ENCODE measurements at regions not wholly inside any gene's neighbourhood (a gene's known extent, or its start where the extent isn't known, plus 50 kb on each side); places are given as distances from the start of the nearest gene placed in this dataset.

GRCh38 chr17:63292421-63292820 lies 153.7 kb downstream of the CYB561 start (continued):
- TF ChIP-seq MED1 (CRISPR knock-in tag; IDR thresholded peaks at IDR 0.05; ENCODE audit: borderline replicate concordance) (no peak), CBFA2T3 (IDR thresholded peaks at IDR 0.05) (no peak), TEAD2 (tag; IDR thresholded peaks at IDR 0.05) (no peak), CBX2 (IDR thresholded peaks at IDR 0.05; ENCODE audit: insufficient read depth, low read length, poor library complexity, severe bottlenecking) (no peak), ZNF3 (CRISPR knock-in tag; IDR thresholded peaks at IDR 0.05) (no peak), TAF7 (tag; IDR thresholded peaks at IDR 0.05) (no peak)

GRCh38 chr17:63293323-63294075 lies 152.6 kb downstream of the CYB561 start:
- DNase-seq (ENCODE audit: extremely low read depth in 1 of 4, low spot score in 3 of 4): no peak
- ChIA-PET POLR2A (interaction anchor here (0.8 kb wide), 1 partner anchor 20 kb away, joined by 4 read pairs; no protein-coding TSS in a partner anchor), CTCF (ENCODE audit: low intra/inter-chr PET ratio) (no interaction called here)
- intact Hi-C loops (cut with micrococcal nuclease): no loop called here
- no peak for TF ChIP-seq FOSL1 (tag; conservative IDR thresholded peaks at IDR 0.05)
- no peak for TF ChIP-seq NR2F6 (CRISPR knock-in tag; IDR thresholded peaks at IDR 0.05)
- no peak for TF ChIP-seq CBFA2T2 (conservative IDR thresholded peaks at IDR 0.05)
- TF ChIP-seq ZKSCAN1 (IDR thresholded peaks at IDR 0.05; ENCODE audit: low read depth, low read length): no peak
- no peak for TF ChIP-seq DPF2 (IDR thresholded peaks at IDR 0.05)
- TF ChIP-seq RBM25 (IDR thresholded peaks at IDR 0.05; ENCODE audit: low read depth, low read length, severe bottlenecking): no peak
- no peak for TF ChIP-seq AFF4 (CRISPR knock-in tag; IDR thresholded peaks at IDR 0.05)
- TF ChIP-seq FOXJ3 (CRISPR knock-in tag; IDR thresholded peaks at IDR 0.05): no peak
- TF ChIP-seq MTA1 (IDR thresholded peaks at IDR 0.05; ENCODE audit: borderline replicate concordance): no peak
- TF ChIP-seq HDAC8 (tag; IDR thresholded peaks at IDR 0.05): no peak
- no peak for TF ChIP-seq ZNF263 (CRISPR knock-in tag; IDR thresholded peaks at IDR 0.05; ENCODE audit: borderline replicate concordance)
- TF ChIP-seq ZNF695 (CRISPR knock-in tag; IDR thresholded peaks at IDR 0.05): no peak
- no peak for TF ChIP-seq ZFPM2 (CRISPR knock-in tag; IDR thresholded peaks at IDR 0.05)
- Histone ChIP-seq H3K27ac (ENCODE audit: extremely low read depth, low read depth, low read length) (no peak overlapping the region), H3K27me3 (ENCODE audit: control insufficient read depth in 2 of 2, insufficient read depth in 2 of 2, low read length in 2 of 2) (no peaks in the 10 kb centered on the region), H3K4me3 (no peak overlapping the region), H3K4me1 (replicated peaks in 1 of 2; ENCODE audit: control insufficient read depth in 2 of 2, insufficient read depth in 2 of 2, low read length in 2 of 2) (no peaks in the 10 kb centered on the region), H3K9ac (ENCODE audit: insufficient read depth in 1 of 2, low read depth in 2 of 2, low read length in 2 of 2) (no peak overlapping the region), H3K79me2 (ENCODE audit: control insufficient read depth, insufficient read depth, low read length) (no peaks in the 10 kb centered on the region), H3K4me2 (ENCODE audit: insufficient read depth, low read length) (no peak overlapping the region), H3K36me3 (ENCODE audit: control insufficient read depth, insufficient read depth, low read length) (no peaks in the 10 kb centered on the region), H2AFZ (ENCODE audit: low read depth, low read length) (no peak overlapping the region), H3K9me3 (replicated peaks; ENCODE audit: control insufficient read depth, insufficient read depth, low read depth, low read length) (no peaks in the 10 kb centered on the region), H3K9me1 (ENCODE audit: control insufficient read depth, insufficient read depth, low read length) (no peaks in the 10 kb centered on the region), H4K20me1 (replicated peaks; ENCODE audit: control insufficient read depth, insufficient read depth, low read length) (no peaks in the 10 kb centered on the region)
- in situ Hi-C loops (cut with MboI): no loop called here
- WGBS (ENCODE audit: insufficient coverage, low coverage, missing lambda C conversion rate): 11% methylated on average over 2 of the region's 4 CpGs
- BruUV-seq (replicated peaks): no TSS peak
- FAIRE-seq: no peak
- no peak for ATAC-seq
